ENCODE measurements at regions not wholly inside any gene's neighbourhood (a gene's known extent, or its start where the extent isn't known, plus 50 kb on each side); places are given as distances from the start of the nearest gene placed in this dataset.
"Not testable (repeated sequence)": the region's sequence is repeated elsewhere in the genome, so short reads cannot be mapped to it uniquely, and the experiment has no call there.

- not testable (repeated sequence) for DNase-seq
These were observed 101.3 kb upstream of the SEC22B start for GRCh38 chr1:120277428-120278258.

- not testable (repeated sequence) for DNase-seq
These were observed 100.4 kb upstream of the SEC22B start for GRCh38 chr1:120276710-120277109.

- DNase-seq: not testable (repeated sequence)
These were observed 98.1 kb upstream of the SEC22B start for GRCh38 chr1:120274438-120274837.

GRCh38 chr1:120273363-120273762 is 97.0 kb upstream of the SEC22B start:
- not testable (repeated sequence) for DNase-seq

DNA sequence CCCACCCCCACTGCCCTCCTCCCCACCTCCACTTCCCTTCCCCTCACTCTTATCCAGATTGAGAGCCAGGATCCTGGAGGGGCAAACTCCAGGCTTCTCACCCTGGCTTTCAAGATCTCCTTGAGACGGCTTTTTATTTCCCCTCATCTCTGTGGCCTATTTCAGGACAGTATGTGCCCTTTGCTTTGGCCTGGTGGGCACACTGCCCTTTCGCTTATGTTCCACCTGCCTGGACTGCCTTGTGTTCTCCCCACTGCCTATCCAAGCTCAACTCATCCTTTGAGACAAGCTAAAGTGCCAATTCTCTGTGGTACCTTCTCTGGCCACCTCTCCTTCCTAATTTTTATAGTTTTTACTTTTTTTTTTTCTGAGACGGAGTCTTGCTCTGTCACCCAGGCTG is 95.9 kb upstream of the SEC22B start:
- DNase-seq: not testable (repeated sequence)

DNA sequence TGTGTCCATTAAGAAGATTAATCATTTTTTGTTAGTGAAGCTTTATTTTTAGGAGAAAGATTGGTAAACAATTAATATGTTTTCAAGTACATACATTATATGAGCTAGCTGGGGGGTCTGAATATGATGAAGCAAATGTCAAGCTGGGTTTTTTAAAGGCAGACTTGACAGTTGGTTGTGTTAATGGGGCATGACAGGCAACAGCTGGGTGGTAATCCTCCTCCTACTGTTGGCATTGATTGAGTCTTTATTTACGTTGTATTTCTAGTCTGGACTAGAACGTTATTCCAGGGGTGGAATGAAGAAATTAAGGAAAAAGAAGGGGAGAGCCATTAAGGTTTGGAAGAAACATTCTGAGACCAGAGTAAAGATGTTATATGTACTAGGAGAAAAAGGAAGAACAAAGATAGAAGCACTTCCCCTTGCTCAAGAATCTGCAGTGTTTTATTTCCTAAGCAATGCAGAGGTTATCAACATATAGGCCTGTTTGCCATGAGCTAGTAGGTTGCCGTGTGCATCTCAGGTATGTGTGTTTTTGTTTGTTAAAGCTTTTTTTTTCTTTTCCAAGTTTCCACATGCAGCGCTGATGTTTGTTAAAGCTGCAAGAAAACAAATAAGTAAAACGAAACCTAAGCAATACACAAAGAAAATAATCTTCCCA is 95.4 kb upstream of the SEC22B start:
- not testable (repeated sequence) for DNase-seq

DNA sequence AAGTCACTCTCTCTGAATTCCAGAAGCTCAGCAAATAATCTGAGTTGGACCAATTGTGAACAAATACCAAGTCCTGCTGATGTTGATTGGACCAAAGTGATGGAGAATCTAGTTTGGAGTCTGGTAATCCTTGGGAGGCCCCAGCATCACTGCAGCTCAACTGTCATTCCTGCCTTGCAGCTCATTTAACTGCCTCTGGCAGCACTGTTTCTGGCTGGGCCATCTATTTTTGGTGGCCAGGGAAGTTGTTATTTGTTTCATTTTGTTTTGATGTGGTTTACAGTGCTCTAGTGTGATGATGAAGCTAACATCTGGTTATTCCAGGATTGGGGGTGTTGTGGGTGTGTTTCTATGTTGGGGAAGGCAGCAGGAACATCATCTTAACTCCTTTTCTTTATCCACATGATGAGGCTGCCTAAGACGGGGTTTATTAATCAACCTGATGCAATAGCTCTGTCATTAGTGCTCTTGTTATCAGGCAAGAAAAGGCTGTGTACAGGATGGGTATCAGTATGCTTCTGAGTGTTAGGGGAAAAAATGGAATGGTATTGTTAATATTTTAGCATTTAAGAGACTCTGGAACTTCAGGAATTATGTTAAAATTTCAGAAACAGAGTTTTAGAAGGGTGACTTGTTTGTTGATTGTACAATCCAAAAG is 91.7 kb upstream of the SEC22B start:
- not testable (repeated sequence) for DNase-seq

DNA sequence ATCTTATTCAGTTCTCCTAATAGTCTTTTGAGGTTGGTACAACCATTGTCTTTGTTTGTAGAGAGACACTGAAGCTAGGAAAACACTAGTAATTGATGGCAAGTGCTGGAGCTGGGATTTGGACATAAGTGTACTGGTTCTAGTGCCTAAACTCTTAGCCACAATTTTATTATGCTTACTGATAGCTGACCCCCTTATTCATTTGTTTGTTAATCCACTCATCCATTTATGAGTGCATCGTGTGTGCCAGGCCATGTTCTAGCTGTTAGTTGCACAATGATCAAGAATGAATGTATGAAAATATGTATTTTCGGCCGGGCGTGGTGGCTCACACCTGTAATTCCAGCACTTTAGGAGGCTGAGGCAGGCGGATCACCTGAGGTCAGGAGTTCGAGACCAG is 88.2 kb upstream of the SEC22B start:
- DNase-seq: not testable (repeated sequence)

- not testable (repeated sequence) for DNase-seq
These were observed 86.8 kb upstream of the SEC22B start for GRCh38 chr1:120262791-120263751.

- not testable (repeated sequence) for DNase-seq
These were observed 81.4 kb upstream of the SEC22B start for GRCh38 chr1:120257778-120258105.

DNA sequence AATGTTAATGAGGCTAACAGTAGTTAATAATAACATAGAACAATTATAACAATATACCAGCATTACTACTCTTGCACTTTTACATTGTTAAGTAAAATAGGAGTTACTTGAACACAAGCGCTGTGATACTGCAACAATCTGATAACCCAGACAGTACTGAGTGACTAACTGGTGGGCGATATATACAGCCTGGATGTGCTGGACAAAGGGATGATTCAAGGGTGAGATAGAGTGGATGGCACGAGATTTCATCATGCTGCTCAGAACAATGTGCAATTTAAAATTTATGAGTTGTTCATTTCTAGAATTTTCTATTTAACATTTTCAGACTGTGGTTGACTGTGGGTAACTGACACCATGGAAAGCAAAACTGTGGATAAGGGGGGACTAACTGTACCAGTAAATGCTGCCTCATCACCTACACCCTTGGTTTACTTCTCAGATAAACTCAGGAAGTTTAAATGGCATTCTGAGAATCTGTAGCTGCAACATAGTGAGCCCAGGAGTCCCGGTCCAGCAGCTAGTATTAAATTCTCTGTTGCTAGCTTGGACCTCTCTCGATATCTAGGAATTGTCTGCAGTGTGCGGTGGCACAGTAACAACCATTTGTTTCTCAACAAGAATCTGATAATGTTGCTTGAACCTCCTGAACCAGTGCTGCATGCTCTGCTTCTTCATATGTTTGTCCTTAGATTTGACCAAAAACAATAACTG is 80.9 kb upstream of the SEC22B start:
- DNase-seq: not testable (repeated sequence)

DNA sequence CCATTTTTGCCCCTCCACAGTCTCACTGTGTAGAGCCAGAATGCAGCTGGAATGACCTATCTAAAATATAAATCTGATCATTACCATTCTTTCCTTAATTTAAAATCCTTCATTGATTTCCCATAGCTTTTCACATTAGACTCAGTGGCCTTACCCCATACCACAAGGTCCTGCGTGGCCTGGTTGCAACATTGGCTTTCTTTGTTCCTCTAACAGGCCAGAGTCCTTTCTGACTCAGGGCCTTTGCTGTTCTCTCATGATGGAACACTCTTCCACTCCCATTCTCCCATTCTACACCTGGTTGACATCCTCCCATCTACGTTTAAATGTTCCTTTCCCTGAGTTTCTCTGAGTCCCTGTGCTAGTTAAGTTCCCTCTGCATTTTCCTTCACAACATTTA is 74.4 kb upstream of the SEC22B start:
- DNase-seq: not testable (repeated sequence)

DNA sequence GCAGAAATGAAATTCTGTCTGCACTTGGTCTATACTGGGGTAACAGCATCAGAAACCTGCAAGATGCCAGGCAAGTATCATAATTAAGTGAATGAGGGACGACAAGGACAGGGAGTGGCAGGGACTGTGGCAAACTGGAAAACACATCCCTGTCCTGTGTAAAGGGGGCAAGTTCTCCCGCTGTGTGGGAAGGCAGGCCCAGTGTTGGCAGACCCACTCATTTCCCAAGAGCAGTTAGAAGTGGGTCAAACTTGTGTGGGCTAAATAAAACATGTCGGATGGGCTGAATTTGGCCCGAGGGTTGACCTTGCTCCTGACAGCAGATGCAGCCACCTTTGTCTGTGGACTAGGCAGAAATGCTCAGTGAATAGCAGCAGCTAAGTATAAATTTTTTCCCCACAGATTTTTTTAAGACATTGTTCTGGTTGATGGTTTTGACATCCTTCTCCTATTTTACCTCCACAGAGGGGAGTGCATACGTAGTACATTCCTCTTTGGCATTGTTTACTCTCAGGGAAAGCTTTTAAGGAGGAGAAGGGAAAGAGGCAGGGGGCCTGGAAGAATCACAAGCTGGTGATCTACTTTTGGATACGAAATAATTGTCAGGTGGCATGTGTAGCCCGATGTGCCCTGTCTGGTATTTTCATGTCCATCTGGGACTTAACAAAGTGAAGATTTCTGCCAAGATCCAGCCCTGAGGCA is 72.6 kb upstream of the SEC22B start:
- not testable (repeated sequence) for DNase-seq

- DNase-seq: not testable (repeated sequence)
These were observed 71.9 kb upstream of the SEC22B start for GRCh38 chr1:120248203-120248602.

- DNase-seq: not testable (repeated sequence)
These were observed 67.5 kb upstream of the SEC22B start for GRCh38 chr1:120243867-120244266.

GRCh38 chr1:120242582-120242981 is 66.3 kb upstream of the SEC22B start:
- not testable (repeated sequence) for DNase-seq

DNA sequence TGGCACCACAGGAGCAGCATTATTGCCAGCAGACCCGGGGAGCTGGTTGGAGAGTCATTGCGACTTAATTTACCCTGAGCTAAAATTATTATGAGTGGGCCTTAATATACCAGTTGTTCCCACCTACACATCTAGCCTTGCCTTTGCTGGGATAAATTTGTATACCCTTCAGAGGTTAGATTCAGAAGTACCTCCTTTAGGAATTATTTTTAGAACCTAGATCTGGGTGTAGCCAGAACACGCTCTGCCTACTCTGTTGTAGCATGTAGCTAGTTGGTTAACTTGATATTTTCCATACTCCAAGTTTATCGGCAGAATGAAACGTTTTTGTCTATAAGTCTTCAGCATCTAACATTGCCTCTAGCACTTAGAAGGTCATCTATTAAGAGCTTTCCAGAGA is 65.5 kb upstream of the SEC22B start:
- DNase-seq: not testable (repeated sequence)

- DNase-seq: not testable (repeated sequence)
These were observed 63.9 kb upstream of the SEC22B start for GRCh38 chr1:120240181-120240580.

DNA sequence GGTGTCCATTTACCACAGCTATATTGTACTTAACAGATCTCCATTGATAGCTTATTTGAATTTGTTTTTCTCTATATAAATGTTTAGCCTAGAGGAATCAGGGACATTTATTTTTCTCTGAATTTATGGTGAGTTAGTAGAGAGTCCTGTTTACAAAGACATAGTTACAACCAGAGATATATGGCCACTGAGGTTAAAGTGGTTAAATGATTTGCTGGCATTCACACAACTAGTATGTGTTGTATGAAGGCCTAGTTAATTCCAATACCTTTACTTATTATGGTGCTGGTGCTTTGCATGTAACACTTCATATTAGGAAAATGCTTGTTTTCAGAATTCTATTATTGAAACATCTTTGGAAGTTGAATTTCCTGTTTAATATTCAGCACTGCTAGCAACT is 63.0 kb upstream of the SEC22B start:
- DNase-seq: not testable (repeated sequence)

DNA sequence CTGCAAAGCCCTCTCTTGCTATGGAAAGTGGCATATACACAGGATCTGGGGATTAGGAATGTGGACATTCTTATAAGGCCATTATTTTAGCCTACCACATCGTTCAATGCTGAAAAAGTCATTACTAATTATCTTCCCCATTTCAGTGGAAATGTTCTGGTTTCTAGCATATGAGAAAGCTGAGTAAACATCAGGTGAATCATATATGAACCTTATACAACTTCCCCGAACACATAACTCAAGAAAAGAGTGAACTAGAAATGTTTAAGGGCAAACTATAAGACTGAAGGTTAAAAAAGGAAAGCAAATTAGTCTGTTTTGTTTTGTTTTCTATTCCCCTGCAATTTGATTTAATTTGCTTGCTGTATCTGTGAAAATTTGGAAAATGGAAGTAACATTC is 62.5 kb upstream of the SEC22B start:
- DNase-seq: not testable (repeated sequence)

DNA sequence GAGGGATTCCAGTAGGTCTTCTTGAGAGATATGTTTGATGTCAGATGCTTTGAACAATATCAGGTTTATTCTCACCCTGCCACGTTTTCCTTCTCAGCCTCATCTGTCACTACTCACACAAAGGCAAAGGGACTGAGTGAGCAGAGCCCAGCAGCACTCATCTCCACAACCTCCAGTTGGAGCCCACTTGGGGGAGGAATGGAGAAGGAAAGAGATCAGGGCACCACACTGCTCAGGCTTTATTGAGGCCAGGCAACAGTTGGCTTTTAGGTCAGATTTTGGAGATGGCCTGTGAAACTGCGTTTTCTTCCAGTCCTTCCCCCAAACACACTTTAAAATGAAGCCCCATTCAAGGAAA is 57.3 kb upstream of the SEC22B start:
- DNase-seq: not testable (repeated sequence)

All from DMS 273 treated with DMSO at 0.1 percent for 48 hours (cell line).